ENCODE measurements at regions not wholly inside any gene's neighbourhood (a gene's known extent, or its start where the extent isn't known, plus 50 kb on each side); places are given as distances from the start of the nearest gene placed in this dataset.

DNA sequence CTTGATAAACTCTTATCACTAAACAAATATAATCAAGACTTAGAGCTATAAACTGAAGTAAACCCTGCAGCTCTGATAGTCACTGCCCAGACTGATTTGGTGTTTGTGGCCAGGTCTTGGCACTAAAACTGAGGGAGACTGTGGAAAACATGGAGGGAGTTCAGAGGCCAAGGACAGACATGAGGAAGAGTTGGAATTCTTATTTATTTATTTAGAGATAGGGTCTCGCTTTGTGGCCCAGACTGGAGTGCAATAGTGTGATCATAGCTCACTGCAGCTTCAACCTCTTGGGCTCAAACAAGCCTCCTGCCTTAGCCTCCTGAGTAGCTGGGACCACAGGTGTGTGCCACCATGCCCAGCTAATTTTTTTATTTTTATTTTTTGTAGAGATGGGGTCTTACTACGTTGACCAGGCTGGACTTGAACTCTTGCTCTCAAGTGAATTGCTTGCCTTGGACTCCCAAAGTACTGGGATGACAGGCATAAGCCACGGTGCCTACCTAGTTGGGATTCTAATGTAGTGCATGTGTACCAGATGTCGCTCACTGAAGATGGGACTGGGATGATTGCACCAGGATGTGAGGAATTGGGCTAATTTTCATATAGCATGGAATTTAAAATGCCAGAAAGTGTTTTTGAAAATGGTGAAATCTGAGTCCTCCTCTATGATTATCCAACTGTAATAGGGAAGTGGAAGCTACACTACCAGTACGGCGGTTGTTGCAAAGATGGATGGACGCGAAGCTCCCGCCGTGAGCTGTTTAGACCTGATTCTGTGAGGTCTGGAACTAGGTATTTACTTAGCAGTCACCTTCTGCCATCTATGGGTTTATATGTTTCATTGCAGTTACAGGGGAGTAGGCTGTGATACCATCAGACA, 52.7 kb upstream of the CTLA4 start (continued):
- TF ChIP-seq, protein P1, sequence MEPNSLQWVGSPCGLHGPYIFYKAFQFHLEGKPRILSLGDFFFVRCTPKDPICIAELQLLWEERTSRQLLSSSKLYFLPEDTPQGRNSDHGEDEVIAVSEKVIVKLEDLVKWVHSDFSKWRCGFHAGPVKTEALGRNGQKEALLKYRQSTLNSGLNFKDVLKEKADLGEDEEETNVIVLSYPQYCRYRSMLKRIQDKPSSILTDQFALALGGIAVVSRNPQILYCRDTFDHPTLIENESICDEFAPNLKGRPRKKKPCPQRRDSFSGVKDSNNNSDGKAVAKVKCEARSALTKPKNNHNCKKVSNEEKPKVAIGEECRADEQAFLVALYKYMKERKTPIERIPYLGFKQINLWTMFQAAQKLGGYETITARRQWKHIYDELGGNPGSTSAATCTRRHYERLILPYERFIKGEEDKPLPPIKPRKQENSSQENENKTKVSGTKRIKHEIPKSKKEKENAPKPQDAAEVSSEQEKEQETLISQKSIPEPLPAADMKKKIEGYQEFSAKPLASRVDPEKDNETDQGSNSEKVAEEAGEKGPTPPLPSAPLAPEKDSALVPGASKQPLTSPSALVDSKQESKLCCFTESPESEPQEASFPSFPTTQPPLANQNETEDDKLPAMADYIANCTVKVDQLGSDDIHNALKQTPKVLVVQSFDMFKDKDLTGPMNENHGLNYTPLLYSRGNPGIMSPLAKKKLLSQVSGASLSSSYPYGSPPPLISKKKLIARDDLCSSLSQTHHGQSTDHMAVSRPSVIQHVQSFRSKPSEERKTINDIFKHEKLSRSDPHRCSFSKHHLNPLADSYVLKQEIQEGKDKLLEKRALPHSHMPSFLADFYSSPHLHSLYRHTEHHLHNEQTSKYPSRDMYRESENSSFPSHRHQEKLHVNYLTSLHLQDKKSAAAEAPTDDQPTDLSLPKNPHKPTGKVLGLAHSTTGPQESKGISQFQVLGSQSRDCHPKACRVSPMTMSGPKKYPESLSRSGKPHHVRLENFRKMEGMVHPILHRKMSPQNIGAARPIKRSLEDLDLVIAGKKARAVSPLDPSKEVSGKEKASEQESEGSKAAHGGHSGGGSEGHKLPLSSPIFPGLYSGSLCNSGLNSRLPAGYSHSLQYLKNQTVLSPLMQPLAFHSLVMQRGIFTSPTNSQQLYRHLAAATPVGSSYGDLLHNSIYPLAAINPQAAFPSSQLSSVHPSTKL (CRISPR knock-in tag; IDR thresholded peaks at IDR 0.05): peak; percentile 59
- TF ChIP-seq, protein P2, sequence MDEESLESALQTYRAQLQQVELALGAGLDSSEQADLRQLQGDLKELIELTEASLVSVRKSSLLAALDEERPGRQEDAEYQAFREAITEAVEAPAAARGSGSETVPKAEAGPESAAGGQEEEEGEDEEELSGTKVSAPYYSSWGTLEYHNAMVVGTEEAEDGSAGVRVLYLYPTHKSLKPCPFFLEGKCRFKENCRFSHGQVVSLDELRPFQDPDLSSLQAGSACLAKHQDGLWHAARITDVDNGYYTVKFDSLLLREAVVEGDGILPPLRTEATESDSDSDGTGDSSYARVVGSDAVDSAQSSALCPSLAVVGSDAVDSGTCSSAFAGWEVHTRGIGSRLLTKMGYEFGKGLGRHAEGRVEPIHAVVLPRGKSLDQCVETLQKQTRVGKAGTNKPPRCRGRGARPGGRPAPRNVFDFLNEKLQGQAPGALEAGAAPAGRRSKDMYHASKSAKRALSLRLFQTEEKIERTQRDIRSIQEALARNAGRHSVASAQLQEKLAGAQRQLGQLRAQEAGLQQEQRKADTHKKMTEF (CRISPR knock-in tag; IDR thresholded peaks at IDR 0.05): no peak; the same call in 1 of the 2 replicates
- TF ChIP-seq WIZ (CRISPR knock-in tag; IDR thresholded peaks at IDR 0.05): no peak
- TF ChIP-seq FOSL1 (CRISPR knock-in tag; IDR thresholded peaks at IDR 0.05; ENCODE audit: borderline replicate concordance): no peak
- peak; percentile 2; the same call in 1 of the 2 replicates for TF ChIP-seq NFYC (CRISPR knock-in tag; IDR thresholded peaks at IDR 0.05)
- TF ChIP-seq, protein P3, sequence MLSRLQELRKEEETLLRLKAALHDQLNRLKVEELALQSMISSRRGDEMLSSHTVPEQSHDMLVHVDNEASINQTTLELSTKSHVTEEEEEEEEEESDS (CRISPR knock-in tag; IDR thresholded peaks at IDR 0.05; ENCODE audit: borderline replicate concordance): no peak
- TF ChIP-seq, protein P4, sequence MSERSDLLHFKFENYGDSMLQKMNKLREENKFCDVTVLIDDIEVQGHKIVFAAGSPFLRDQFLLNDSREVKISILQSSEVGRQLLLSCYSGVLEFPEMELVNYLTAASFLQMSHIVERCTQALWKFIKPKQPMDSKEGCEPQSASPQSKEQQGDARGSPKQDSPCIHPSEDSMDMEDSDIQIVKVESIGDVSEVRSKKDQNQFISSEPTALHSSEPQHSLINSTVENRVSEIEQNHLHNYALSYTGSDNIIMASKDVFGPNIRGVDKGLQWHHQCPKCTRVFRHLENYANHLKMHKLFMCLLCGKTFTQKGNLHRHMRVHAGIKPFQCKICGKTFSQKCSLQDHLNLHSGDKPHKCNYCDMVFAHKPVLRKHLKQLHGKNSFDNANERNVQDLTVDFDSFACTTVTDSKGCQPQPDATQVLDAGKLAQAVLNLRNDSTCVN (CRISPR knock-in tag; IDR thresholded peaks at IDR 0.05; ENCODE audit: borderline replicate concordance): no peak
- TF ChIP-seq ZNF670 (CRISPR knock-in tag; IDR thresholded peaks at IDR 0.05; ENCODE audit: borderline replicate concordance): no peak
- TF ChIP-seq, protein P5, sequence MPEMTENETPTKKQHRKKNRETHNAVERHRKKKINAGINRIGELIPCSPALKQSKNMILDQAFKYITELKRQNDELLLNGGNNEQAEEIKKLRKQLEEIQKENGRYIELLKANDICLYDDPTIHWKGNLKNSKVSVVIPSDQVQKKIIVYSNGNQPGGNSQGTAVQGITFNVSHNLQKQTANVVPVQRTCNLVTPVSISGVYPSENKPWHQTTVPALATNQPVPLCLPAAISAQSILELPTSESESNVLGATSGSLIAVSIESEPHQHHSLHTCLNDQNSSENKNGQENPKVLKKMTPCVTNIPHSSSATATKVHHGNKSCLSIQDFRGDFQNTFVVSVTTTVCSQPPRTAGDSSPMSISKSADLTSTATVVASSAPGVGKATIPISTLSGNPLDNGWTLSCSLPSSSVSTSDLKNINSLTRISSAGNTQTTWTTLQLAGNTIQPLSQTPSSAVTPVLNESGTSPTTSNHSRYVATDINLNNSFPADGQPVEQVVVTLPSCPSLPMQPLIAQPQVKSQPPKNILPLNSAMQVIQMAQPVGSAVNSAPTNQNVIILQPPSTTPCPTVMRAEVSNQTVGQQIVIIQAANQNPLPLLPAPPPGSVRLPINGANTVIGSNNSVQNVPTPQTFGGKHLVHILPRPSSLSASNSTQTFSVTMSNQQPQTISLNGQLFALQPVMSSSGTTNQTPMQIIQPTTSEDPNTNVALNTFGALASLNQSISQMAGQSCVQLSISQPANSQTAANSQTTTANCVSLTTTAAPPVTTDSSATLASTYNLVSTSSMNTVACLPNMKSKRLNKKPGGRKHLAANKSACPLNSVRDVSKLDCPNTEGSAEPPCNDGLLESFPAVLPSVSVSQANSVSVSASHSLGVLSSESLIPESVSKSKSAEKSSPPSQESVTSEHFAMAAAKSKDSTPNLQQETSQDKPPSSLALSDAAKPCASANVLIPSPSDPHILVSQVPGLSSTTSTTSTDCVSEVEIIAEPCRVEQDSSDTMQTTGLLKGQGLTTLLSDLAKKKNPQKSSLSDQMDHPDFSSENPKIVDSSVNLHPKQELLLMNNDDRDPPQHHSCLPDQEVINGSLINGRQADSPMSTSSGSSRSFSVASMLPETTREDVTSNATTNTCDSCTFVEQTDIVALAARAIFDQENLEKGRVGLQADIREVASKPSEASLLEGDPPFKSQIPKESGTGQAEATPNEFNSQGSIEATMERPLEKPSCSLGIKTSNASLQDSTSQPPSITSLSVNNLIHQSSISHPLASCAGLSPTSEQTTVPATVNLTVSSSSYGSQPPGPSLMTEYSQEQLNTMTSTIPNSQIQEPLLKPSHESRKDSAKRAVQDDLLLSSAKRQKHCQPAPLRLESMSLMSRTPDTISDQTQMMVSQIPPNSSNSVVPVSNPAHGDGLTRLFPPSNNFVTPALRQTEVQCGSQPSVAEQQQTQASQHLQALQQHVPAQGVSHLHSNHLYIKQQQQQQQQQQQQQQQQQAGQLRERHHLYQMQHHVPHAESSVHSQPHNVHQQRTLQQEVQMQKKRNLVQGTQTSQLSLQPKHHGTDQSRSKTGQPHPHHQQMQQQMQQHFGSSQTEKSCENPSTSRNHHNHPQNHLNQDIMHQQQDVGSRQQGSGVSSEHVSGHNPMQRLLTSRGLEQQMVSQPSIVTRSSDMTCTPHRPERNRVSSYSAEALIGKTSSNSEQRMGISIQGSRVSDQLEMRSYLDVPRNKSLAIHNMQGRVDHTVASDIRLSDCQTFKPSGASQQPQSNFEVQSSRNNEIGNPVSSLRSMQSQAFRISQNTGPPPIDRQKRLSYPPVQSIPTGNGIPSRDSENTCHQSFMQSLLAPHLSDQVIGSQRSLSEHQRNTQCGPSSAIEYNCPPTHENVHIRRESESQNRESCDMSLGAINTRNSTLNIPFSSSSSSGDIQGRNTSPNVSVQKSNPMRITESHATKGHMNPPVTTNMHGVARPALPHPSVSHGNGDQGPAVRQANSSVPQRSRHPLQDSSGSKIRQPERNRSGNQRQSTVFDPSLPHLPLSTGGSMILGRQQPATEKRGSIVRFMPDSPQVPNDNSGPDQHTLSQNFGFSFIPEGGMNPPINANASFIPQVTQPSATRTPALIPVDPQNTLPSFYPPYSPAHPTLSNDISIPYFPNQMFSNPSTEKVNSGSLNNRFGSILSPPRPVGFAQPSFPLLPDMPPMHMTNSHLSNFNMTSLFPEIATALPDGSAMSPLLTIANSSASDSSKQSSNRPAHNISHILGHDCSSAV (CRISPR knock-in tag; IDR thresholded peaks at IDR 0.05; ENCODE audit: borderline replicate concordance): no peak

All from HepG2 (cell line).